ENCODE measurements at regions not wholly inside any gene's neighbourhood (a gene's known extent, or its start where the extent isn't known, plus 50 kb on each side); places are given as distances from the start of the nearest gene placed in this dataset.

GRCh38 chrX:36609616-36610585 lies 398.3 kb upstream of the FAM47C start:
- no peak for ATAC-seq
- no peaks in the 10 kb centered on the region for H3K4me1 ChIP-seq (ENCODE audit: insufficient read depth)

GRCh38 chrX:36626898-36627297 lies 381.3 kb upstream of the FAM47C start:
- peaks cover 2% of the 10 kb centered on the region for H3K27me3 Mint-ChIP-seq (ENCODE audit: insufficient read depth, low read depth, poor library complexity)
- H4K20me1 ChIP-seq (replicated peaks; ENCODE audit: insufficient read depth), result no peaks in the 10 kb centered on the region
- no peaks in the 10 kb centered on the region; the same call in 2 of the 3 replicates for H3K9me3 Mint-ChIP-seq
- H3K36me3 Mint-ChIP-seq (ENCODE audit: low read depth), result no peaks in the 10 kb centered on the region
- H3K4me3 ChIP-seq, result no peak overlapping the region
- H3K27ac Mint-ChIP-seq, result no peak overlapping the region
- H3K79me2 ChIP-seq (replicated peaks; ENCODE audit: insufficient read depth), result no peaks in the 10 kb centered on the region
- no peaks in the 10 kb centered on the region for H3K36me3 ChIP-seq (ENCODE audit: insufficient read depth)
- TF ChIP-seq EZH2 (IDR thresholded peaks at IDR 0.05; ENCODE audit: low read depth, unreplicated experiment), result no peak
- no peak for TF ChIP-seq CTCF (conservative IDR thresholded peaks at IDR 0.05; ENCODE audit: low read depth in 2 of 2)
- DNase-seq (ENCODE audit: low spot score) (no peak), ATAC-seq (no peak)
- H2AFZ ChIP-seq, result no peak overlapping the region
- no peaks in the 10 kb centered on the region for H3K27me3 ChIP-seq (ENCODE audit: insufficient read depth)
- H3K4me1 Mint-ChIP-seq, result no peaks in the 10 kb centered on the region
- no peaks in the 10 kb centered on the region for H3K9me2 ChIP-seq (ENCODE audit: insufficient read depth)
- no peak overlapping the region for H3K27ac ChIP-seq (ENCODE audit: low read depth)
- H3K4me1 ChIP-seq (ENCODE audit: insufficient read depth), result no peaks in the 10 kb centered on the region
- no peak overlapping the region for H3K4me2 ChIP-seq
- no peak overlapping the region for H3K4me3 Mint-ChIP-seq
- H3F3A ChIP-seq (replicated peaks; ENCODE audit: low read depth), result no peaks in the 10 kb centered on the region

More at GRCh38 chrX:36609616-36610585, 398.3 kb upstream of the FAM47C start:
- Mint-ChIP-seq H3K27me3 (ENCODE audit: insufficient read depth, low read depth, poor library complexity) (no peaks in the 10 kb centered on the region), H3K4me3 (no peak overlapping the region), H3K9me3 (no peaks in the 10 kb centered on the region), H3K27ac (no peak overlapping the region), H3K4me1 (peaks cover 3% of the 10 kb centered on the region; the same call in 2 of the 3 replicates), H3K36me3 (ENCODE audit: low read depth) (no peaks in the 10 kb centered on the region)
- no peak overlapping the region for H3K27ac ChIP-seq (ENCODE audit: low read depth)
- no peaks in the 10 kb centered on the region for H3K79me2 ChIP-seq (replicated peaks; ENCODE audit: insufficient read depth)
- no peaks in the 10 kb centered on the region for H3K9me2 ChIP-seq (ENCODE audit: insufficient read depth)
- TF ChIP-seq ZNF114 (CRISPR knock-in tag; IDR thresholded peaks at IDR 0.05), result no peak
- no peaks in the 10 kb centered on the region for H3K27me3 ChIP-seq (ENCODE audit: insufficient read depth)
- H3K36me3 ChIP-seq (ENCODE audit: insufficient read depth), result no peaks in the 10 kb centered on the region
- no peak overlapping the region for H2AFZ ChIP-seq
- no peaks in the 10 kb centered on the region for H4K20me1 ChIP-seq (replicated peaks; ENCODE audit: insufficient read depth)
- H3F3A ChIP-seq (replicated peaks; ENCODE audit: low read depth), result no peaks in the 10 kb centered on the region
- no peak for DNase-seq (ENCODE audit: low spot score)
- H3K4me2 ChIP-seq, result no peak overlapping the region
- no peak overlapping the region for H3K4me3 ChIP-seq

GRCh38 chrX:36640232-36640631 lies 367.9 kb upstream of the FAM47C start:
- Histone ChIP-seq H3K4me3 (no peak overlapping the region), H3K9me2 (ENCODE audit: insufficient read depth) (no peaks in the 10 kb centered on the region), H3K79me2 (replicated peaks; ENCODE audit: insufficient read depth) (no peaks in the 10 kb centered on the region), H3K4me1 (ENCODE audit: insufficient read depth) (no peaks in the 10 kb centered on the region), H3K4me2 (no peak overlapping the region), H3K36me3 (ENCODE audit: insufficient read depth) (no peaks in the 10 kb centered on the region), H2AFZ (no peak overlapping the region), H3K27ac (ENCODE audit: low read depth) (no peak overlapping the region), H3F3A (replicated peaks; ENCODE audit: low read depth) (no peaks in the 10 kb centered on the region), H4K20me1 (replicated peaks; ENCODE audit: insufficient read depth) (no peaks in the 10 kb centered on the region), H3K27me3 (ENCODE audit: insufficient read depth) (no peaks in the 10 kb centered on the region)
- no peak for ATAC-seq
- Mint-ChIP-seq H3K4me1 (no peaks in the 10 kb centered on the region; the same call in 2 of the 3 replicates), H3K4me3 (no peak overlapping the region), H3K36me3 (ENCODE audit: low read depth) (no peaks in the 10 kb centered on the region), H3K27me3 (ENCODE audit: insufficient read depth, low read depth, poor library complexity) (no peaks in the 10 kb centered on the region), H3K9me3 (no peaks in the 10 kb centered on the region), H3K27ac (no peak overlapping the region)
- no peak for DNase-seq (ENCODE audit: low spot score)
- TF ChIP-seq CREB1 (CRISPR knock-in tag; IDR thresholded peaks at IDR 0.05; ENCODE audit: low read depth), result no peak
- TF ChIP-seq ZNF462 (CRISPR knock-in tag; IDR thresholded peaks at IDR 0.05), result no peak
